ENCODE measurements at regions not wholly inside any gene's neighbourhood (a gene's known extent, or its start where the extent isn't known, plus 50 kb on each side); places are given as distances from the start of the nearest gene placed in this dataset.

DNA sequence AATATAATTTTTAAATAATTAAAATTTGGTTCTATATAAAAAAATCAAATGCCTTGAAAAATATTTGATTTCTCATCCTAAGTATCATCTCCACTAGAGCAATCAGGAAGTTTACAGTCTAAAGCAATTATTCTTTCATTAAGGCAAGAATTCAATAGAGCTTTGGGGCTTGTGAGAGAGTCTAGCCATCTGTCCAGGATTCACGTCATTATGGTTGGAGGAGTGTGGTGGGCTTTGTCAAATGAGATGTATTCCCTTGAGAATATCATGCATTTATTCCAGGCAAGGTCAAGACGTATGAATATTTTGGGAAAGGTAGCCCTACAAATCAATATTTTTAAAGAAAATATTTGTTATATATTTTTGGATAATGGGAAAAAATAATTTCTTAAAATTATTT is 132.4 kb downstream of the ELOVL4 start:
- Histone ChIP-seq H3K79me1 (ENCODE audit: low read depth in 1 of 2, low read length in 2 of 2) (no peaks in the 10 kb centered on the region), H3K56ac (ENCODE audit: extremely low read depth, insufficient read depth, low read length) (no peak overlapping the region), H4K8ac (ENCODE audit: low read depth in 2 of 2, low read length in 2 of 2) (no peak overlapping the region), H3K9ac (ENCODE audit: low read depth, low read length) (no peak overlapping the region), H3K9me3 (ENCODE audit: control insufficient read depth, insufficient read depth, low read length) (no peaks in the 10 kb centered on the region), H3K9me1 (ENCODE audit: insufficient read depth, low read length) (no peaks in the 10 kb centered on the region), H3K4ac (ENCODE audit: low read depth, low read length) (no peak overlapping the region), H2BK20ac (ENCODE audit: low read depth, low read length) (no peak overlapping the region), H2AK5ac (ENCODE audit: low read depth, low read length) (no peak overlapping the region), H2BK15ac (ENCODE audit: low read depth, low read length) (no peak overlapping the region), H4K20me1 (ENCODE audit: insufficient read depth, low read length) (no peaks in the 10 kb centered on the region), H3K4me3 (ENCODE audit: insufficient read depth, low read depth, low read length) (no peak overlapping the region), H3K27me3 (ENCODE audit: control insufficient read depth, insufficient read depth, low read length) (no peaks in the 10 kb centered on the region), H3K4me2 (ENCODE audit: low read depth, low read length) (no peak overlapping the region), H3K4me1 (ENCODE audit: control insufficient read depth, insufficient read depth, low read length) (no peaks in the 10 kb centered on the region), H3K14ac (replicated peaks; ENCODE audit: low read depth, low read length) (no peak overlapping the region), H3K23ac (ENCODE audit: low read depth, low read length) (no peak overlapping the region), H2AFZ (replicated peaks; ENCODE audit: low read length, poor library complexity) (no peak overlapping the region), H3K36me3 (ENCODE audit: control insufficient read depth, insufficient read depth, low read length) (no peaks in the 10 kb centered on the region), H2BK120ac (ENCODE audit: low read depth, low read length) (no peak overlapping the region), H2AK9ac (replicated peaks; ENCODE audit: low read depth, low read length, poor library complexity) (no peak overlapping the region), H4K5ac (ENCODE audit: low read depth, low read length) (no peak overlapping the region), H2BK5ac (ENCODE audit: low read depth, low read length, poor library complexity, severe bottlenecking) (no peak overlapping the region), H4K91ac (ENCODE audit: insufficient read depth, low read depth, low read length) (no peak overlapping the region), H3K18ac (ENCODE audit: low read depth, low read length) (no peak overlapping the region), H3K27ac (ENCODE audit: insufficient read depth, low read length) (no peak overlapping the region)
- CTCF ChIA-PET: interaction anchor here (0.6 to 1.2 kb wide), 2 partner anchors 37 to 1503 kb away, joined by 3 to 5 read pairs; no protein-coding TSS in a partner anchor
- TF ChIP-seq SMC3 (IDR thresholded peaks at IDR 0.05; ENCODE audit: low read depth, low read length) (no peak), MAFK (IDR thresholded peaks at IDR 0.05; ENCODE audit: low read depth, low read length) (no peak), RCOR1 (IDR thresholded peaks at IDR 0.05; ENCODE audit: insufficient replicate concordance, low read length) (no peak), RAD21 (IDR thresholded peaks at IDR 0.05; ENCODE audit: low read length) (no peak), FOS (IDR thresholded peaks at IDR 0.05; ENCODE audit: low read depth, low read length) (no peak), RFX5 (IDR thresholded peaks at IDR 0.05; ENCODE audit: low read depth, low read length) (no peak), MAZ (IDR thresholded peaks at IDR 0.05; ENCODE audit: borderline replicate concordance, low read depth, low read length) (no peak), CHD1 (IDR thresholded peaks at IDR 0.05; ENCODE audit: low read depth, low read length) (no peak), NFE2L2 (IDR thresholded peaks at IDR 0.05; ENCODE audit: low read depth, low read length) (no peak), BHLHE40 (IDR thresholded peaks at IDR 0.05; ENCODE audit: low read depth, low read length) (no peak), POLR2A (IDR thresholded peaks at IDR 0.05; ENCODE audit: low read depth, low read length) (no peak), MXI1 (IDR thresholded peaks at IDR 0.05; ENCODE audit: borderline replicate concordance, low read depth, low read length) (no peak), CEBPB (IDR thresholded peaks at IDR 0.05; ENCODE audit: low read depth, low read length) (no peak)
- TF ChIP-seq, protein P1, sequence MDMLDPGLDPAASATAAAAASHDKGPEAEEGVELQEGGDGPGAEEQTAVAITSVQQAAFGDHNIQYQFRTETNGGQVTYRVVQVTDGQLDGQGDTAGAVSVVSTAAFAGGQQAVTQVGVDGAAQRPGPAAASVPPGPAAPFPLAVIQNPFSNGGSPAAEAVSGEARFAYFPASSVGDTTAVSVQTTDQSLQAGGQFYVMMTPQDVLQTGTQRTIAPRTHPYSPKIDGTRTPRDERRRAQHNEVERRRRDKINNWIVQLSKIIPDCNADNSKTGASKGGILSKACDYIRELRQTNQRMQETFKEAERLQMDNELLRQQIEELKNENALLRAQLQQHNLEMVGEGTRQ (IDR thresholded peaks at IDR 0.05; ENCODE audit: low read depth, low read length): no peak
- TF ChIP-seq, protein P2, sequence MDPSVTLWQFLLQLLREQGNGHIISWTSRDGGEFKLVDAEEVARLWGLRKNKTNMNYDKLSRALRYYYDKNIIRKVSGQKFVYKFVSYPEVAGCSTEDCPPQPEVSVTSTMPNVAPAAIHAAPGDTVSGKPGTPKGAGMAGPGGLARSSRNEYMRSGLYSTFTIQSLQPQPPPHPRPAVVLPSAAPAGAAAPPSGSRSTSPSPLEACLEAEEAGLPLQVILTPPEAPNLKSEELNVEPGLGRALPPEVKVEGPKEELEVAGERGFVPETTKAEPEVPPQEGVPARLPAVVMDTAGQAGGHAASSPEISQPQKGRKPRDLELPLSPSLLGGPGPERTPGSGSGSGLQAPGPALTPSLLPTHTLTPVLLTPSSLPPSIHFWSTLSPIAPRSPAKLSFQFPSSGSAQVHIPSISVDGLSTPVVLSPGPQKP (IDR thresholded peaks at IDR 0.05; ENCODE audit: borderline replicate concordance, low read depth, low read length): no peak
- TF ChIP-seq, protein P3, sequence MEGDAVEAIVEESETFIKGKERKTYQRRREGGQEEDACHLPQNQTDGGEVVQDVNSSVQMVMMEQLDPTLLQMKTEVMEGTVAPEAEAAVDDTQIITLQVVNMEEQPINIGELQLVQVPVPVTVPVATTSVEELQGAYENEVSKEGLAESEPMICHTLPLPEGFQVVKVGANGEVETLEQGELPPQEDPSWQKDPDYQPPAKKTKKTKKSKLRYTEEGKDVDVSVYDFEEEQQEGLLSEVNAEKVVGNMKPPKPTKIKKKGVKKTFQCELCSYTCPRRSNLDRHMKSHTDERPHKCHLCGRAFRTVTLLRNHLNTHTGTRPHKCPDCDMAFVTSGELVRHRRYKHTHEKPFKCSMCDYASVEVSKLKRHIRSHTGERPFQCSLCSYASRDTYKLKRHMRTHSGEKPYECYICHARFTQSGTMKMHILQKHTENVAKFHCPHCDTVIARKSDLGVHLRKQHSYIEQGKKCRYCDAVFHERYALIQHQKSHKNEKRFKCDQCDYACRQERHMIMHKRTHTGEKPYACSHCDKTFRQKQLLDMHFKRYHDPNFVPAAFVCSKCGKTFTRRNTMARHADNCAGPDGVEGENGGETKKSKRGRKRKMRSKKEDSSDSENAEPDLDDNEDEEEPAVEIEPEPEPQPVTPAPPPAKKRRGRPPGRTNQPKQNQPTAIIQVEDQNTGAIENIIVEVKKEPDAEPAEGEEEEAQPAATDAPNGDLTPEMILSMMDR (conservative IDR thresholded peaks at IDR 0.05; ENCODE audit: low read depth, low read length): no peak
- intact Hi-C loops (cut with micrococcal nuclease) (loop anchor here (1.0 to 2.0 kb wide), 2 partner anchors 36 to 245 kb away; no protein-coding TSS in a partner anchor), in situ Hi-C loops (cut with MboI; ENCODE audit: low sequenced_read_pairs) (no loop called here), dilution Hi-C loops (cut with HindIII; ENCODE audit: low sequenced_read_pairs, unreplicated experiment) (no loop called here)
- DNase-seq (no peak), ATAC-seq (ENCODE audit: low read depth) (no peak)
- WGBS, 2 experiments (ENCODE audit: extremely low coverage in 2 of 2, insufficient read length in 1 of 2): no CpG with 5 or more reads among the region's 2 CpGs
- POLR2A ChIA-PET (ENCODE audit: unreplicated experiment): no interaction called here
- BruUV-seq (replicated peaks): no TSS peak
